ENCODE measurements at regions not wholly inside any gene's neighbourhood (a gene's known extent, or its start where the extent isn't known, plus 50 kb on each side); places are given as distances from the start of the nearest gene placed in this dataset.

- DNase-seq (ENCODE audit: low read depth, low spot score), result no peak
- Histone ChIP-seq H3K27me3 (ENCODE audit: control insufficient read depth, extremely low read depth, insufficient read depth, low read length) (no peaks in the 10 kb centered on the region), H4K20me1 (ENCODE audit: control insufficient read depth, extremely low read depth, insufficient read depth, low read length) (no peaks in the 10 kb centered on the region), H3K9me3 (ENCODE audit: control insufficient read depth, low read depth, low read length) (no peaks in the 10 kb centered on the region), H3K4me2 (ENCODE audit: control insufficient read depth, extremely low read depth, insufficient read depth, low read depth, low read length) (no peak overlapping the region), H3K79me2 (ENCODE audit: control insufficient read depth, insufficient read depth, low read length) (no peaks in the 10 kb centered on the region), H3K4me1 (ENCODE audit: control insufficient read depth, extremely low read depth, insufficient read depth, low read length) (no peaks in the 10 kb centered on the region), H3K9me1 (ENCODE audit: control insufficient read depth, extremely low read depth, insufficient read depth, low read length) (no peaks in the 10 kb centered on the region), H3K36me3 (ENCODE audit: control insufficient read depth in 2 of 2, extremely low read depth in 1 of 2, insufficient read depth in 2 of 2, low read length in 2 of 2) (no peaks in the 10 kb centered on the region), H2AFZ (ENCODE audit: control insufficient read depth, low read length) (no peak overlapping the region), H3K27ac (ENCODE audit: control insufficient read depth, insufficient read depth, low read length) (no peak overlapping the region), H3K9ac (ENCODE audit: control insufficient read depth, extremely low read depth, insufficient read depth, low read length) (no peak overlapping the region), H3K4me3 (ENCODE audit: control insufficient read depth in 2 of 3, extremely low read depth in 1 of 3, insufficient read depth in 2 of 3, low read depth in 1 of 3, low read length in 3 of 3) (no peak overlapping the region)
- FAIRE-seq, result no peak
- dilution Hi-C loops (cut with MboI; ENCODE audit: extremely low pct_ligation_motif_present, low sequenced_read_pairs), result no loop called here
- no peak for TF ChIP-seq EZH2 (IDR thresholded peaks at IDR 0.05; ENCODE audit: low read length)
- TF ChIP-seq, protein P1, sequence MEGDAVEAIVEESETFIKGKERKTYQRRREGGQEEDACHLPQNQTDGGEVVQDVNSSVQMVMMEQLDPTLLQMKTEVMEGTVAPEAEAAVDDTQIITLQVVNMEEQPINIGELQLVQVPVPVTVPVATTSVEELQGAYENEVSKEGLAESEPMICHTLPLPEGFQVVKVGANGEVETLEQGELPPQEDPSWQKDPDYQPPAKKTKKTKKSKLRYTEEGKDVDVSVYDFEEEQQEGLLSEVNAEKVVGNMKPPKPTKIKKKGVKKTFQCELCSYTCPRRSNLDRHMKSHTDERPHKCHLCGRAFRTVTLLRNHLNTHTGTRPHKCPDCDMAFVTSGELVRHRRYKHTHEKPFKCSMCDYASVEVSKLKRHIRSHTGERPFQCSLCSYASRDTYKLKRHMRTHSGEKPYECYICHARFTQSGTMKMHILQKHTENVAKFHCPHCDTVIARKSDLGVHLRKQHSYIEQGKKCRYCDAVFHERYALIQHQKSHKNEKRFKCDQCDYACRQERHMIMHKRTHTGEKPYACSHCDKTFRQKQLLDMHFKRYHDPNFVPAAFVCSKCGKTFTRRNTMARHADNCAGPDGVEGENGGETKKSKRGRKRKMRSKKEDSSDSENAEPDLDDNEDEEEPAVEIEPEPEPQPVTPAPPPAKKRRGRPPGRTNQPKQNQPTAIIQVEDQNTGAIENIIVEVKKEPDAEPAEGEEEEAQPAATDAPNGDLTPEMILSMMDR (optimal IDR thresholded peaks at IDR 0.05 in 1 of 3, IDR thresholded peaks at IDR 0.05 in 1 of 3, conservative IDR thresholded peaks at IDR 0.05 in 1 of 3; ENCODE audit: extremely low read depth in 1 of 3, insufficient read depth in 2 of 3, low read length in 3 of 3), result no peak
Observed at GRCh38 chr14:48963231-48963790, 622.9 kb downstream of the RPS29 start.

- no peaks in the 10 kb centered on the region for H3K9me1 ChIP-seq (ENCODE audit: control insufficient read depth, extremely low read depth, insufficient read depth, low read length)
- no peaks in the 10 kb centered on the region for H3K9me3 ChIP-seq (ENCODE audit: control insufficient read depth, low read depth, low read length)
- no peak overlapping the region for H3K9ac ChIP-seq (ENCODE audit: control insufficient read depth, extremely low read depth, insufficient read depth, low read length)
- no peaks in the 10 kb centered on the region for H3K4me1 ChIP-seq (ENCODE audit: control insufficient read depth, extremely low read depth, insufficient read depth, low read length)
- H3K27me3 ChIP-seq (ENCODE audit: control insufficient read depth, extremely low read depth, insufficient read depth, low read length), result no peaks in the 10 kb centered on the region
- no peak overlapping the region for H3K4me3 ChIP-seq (ENCODE audit: control insufficient read depth in 2 of 3, extremely low read depth in 1 of 3, insufficient read depth in 2 of 3, low read depth in 1 of 3, low read length in 3 of 3)
- dilution Hi-C loops (cut with MboI; ENCODE audit: extremely low pct_ligation_motif_present, low sequenced_read_pairs), result no loop called here
- no peak overlapping the region for H2AFZ ChIP-seq (ENCODE audit: control insufficient read depth, low read length)
- FAIRE-seq (no peak), DNase-seq (ENCODE audit: low read depth, low spot score) (no peak)
- no peaks in the 10 kb centered on the region for H3K36me3 ChIP-seq (ENCODE audit: control insufficient read depth in 2 of 2, extremely low read depth in 1 of 2, insufficient read depth in 2 of 2, low read length in 2 of 2)
- no peaks in the 10 kb centered on the region for H3K79me2 ChIP-seq (ENCODE audit: control insufficient read depth, insufficient read depth, low read length)
- no peak overlapping the region for H3K4me2 ChIP-seq (ENCODE audit: control insufficient read depth, extremely low read depth, insufficient read depth, low read depth, low read length)
- no peaks in the 10 kb centered on the region for H4K20me1 ChIP-seq (ENCODE audit: control insufficient read depth, extremely low read depth, insufficient read depth, low read length)
- no peak overlapping the region for H3K27ac ChIP-seq (ENCODE audit: control insufficient read depth, insufficient read depth, low read length)
- no peak for TF ChIP-seq EZH2 (IDR thresholded peaks at IDR 0.05; ENCODE audit: low read length)
- TF ChIP-seq, protein P1 (optimal IDR thresholded peaks at IDR 0.05 in 1 of 3, IDR thresholded peaks at IDR 0.05 in 1 of 3, conservative IDR thresholded peaks at IDR 0.05 in 1 of 3; ENCODE audit: extremely low read depth in 1 of 3, insufficient read depth in 2 of 3, low read length in 3 of 3), result no peak
Observed at GRCh38 chr14:48957486-48957885, 628.7 kb downstream of the RPS29 start.
